Pancreas (tissue), 10 donors: ENCODE measurements at regions not wholly inside any gene's neighbourhood (a gene's known extent, or its start where the extent isn't known, plus 50 kb on each side); places are given as distances from the start of the nearest gene placed in this dataset.
"Not testable (repeated sequence)": the region's sequence is repeated elsewhere in the genome, so short reads cannot be mapped to it uniquely, and the experiment has no call there.

Experiments used
- ATAC-seq, 4 donors: fragments of 200-7000 bp; cut with Tn5 transposase; one replicate each; pipeline versions ENCODE4 v1.8.0 to v1.9.1; 2020; ENCODE audit warnings: mild to moderate bottlenecking in 4 of 4, moderate library complexity in 4 of 4
- DNase-seq, 6 donors: peaks; one replicate each; pipeline ENCODE4 v3.0.0-alpha.2; 2020
- FAIRE-seq: peaks from 2 replicates; lab custom pipeline; 2012; peaks lifted over from hg19 to GRCh38; lab: Jason Lieb, UNC
- H3K27ac ChIP-seq, 4 donors: fragments of 200-600 bp; sonication (generic); 1 replicate in 3 of 4; 2 replicates in 1 of 4; pipeline versions ENCODE4 v1.5.0 to v1.8.0; 2020
- H3K27me3 ChIP-seq, 4 donors: fragments of 200-600 bp; one replicate each; pipeline ENCODE4 v1.8.0; 2021
- H3K36me3 ChIP-seq, 3 donors: fragments of 200-600 bp; sonication (generic) in 1 of 3; one replicate each; pipeline versions ENCODE4 v1.5.0 to v1.8.0; 2020 to 2021
- H3K4me1 ChIP-seq, 3 donors: fragments of 200-600 bp; one replicate each; pipeline ENCODE4 v1.8.0; 2021
- H3K4me3 ChIP-seq, 4 donors: fragments of 200-600 bp; sonication (generic) in 2 of 4; one replicate each; pipeline versions ENCODE4 v1.5.0 to v1.8.0; 2020 to 2021
- H3K9me3 ChIP-seq, 4 donors: fragments of 200-600 bp; one replicate each; pipeline ENCODE4 v1.8.0; 2021
- WGBS, 2 donors: extraction: QIAGEN DNeasy Blood & Tissue Kit; methylation state at CpG; one replicate each; pipeline ENCODE4 v1.1.7; 2013; 5-methylcytosine and 5-hydroxymethylcytosine counted together
- intact Hi-C, 3 donors: fragments of 100-400 bp; cut with DNase I; formaldehyde crosslinking; loops; one replicate each; pipeline versions ENCODE4 v1.11.1 to v1.14.2; 2022
- TF ChIP-seq, protein P1 (sequence below), 4 donors: fragments of 200-600 bp; sonication (generic) in 3 of 4; IDR thresholded peaks; one replicate each; pipeline versions ENCODE4 v1.5.0 to v1.8.0; 2021; ENCODE audit warnings: antibody characterized with exemption in 4 of 4
- donor health status: healthy with polysubstance abuse.
- donor health status: DM: no; HTN: no; CAD: no; lungs with moderate emphysema.
- donor health status: DM: no; HTN: no; CAD: no.
- donor health status: control.
- donor health status: control.
- donor health status: Bipolar disorder and iron deficiency.
- donor health status: DM: yes; HTN: yes; CAD: no.
- donor health status: DM: no; HTN: no; CAD: no.
- donor health status: DM: no; HTN: no; CAD: no.
- donor health status: DM: yes; HTN: yes; CAD: no.

DNA sequence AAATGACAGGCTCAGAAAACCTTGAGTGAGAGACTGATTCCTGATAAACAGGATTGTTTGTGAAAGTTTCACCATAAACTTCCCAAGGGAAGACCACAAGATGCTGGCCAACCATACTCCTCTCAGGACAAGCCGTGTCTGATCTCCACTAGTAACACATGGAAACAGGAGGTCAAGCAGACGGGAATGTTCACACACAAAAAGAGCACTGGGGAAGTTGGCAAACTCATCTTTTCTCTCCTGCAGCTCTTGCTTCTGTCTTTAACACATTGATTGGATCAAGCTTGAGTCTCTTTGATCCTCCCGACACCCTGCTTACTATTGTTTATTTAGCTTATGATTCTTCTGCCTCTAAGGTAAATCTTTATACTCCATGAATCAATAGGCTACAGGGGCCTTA lies 713.5 kb downstream of the PDCD6IP start:
- no peaks in the 10 kb centered on the region for H3K4me1 ChIP-seq
- no peak overlapping the region for H3K27ac ChIP-seq
- WGBS, 2 donors, result 20% methylated on average over 3 of the region's 3 CpGs
- FAIRE-seq (no peak), DNase-seq (no peak), ATAC-seq (no peak)
- TF ChIP-seq, protein P1, sequence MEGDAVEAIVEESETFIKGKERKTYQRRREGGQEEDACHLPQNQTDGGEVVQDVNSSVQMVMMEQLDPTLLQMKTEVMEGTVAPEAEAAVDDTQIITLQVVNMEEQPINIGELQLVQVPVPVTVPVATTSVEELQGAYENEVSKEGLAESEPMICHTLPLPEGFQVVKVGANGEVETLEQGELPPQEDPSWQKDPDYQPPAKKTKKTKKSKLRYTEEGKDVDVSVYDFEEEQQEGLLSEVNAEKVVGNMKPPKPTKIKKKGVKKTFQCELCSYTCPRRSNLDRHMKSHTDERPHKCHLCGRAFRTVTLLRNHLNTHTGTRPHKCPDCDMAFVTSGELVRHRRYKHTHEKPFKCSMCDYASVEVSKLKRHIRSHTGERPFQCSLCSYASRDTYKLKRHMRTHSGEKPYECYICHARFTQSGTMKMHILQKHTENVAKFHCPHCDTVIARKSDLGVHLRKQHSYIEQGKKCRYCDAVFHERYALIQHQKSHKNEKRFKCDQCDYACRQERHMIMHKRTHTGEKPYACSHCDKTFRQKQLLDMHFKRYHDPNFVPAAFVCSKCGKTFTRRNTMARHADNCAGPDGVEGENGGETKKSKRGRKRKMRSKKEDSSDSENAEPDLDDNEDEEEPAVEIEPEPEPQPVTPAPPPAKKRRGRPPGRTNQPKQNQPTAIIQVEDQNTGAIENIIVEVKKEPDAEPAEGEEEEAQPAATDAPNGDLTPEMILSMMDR (IDR thresholded peaks at IDR 0.05), result no peak
- H3K4me3 ChIP-seq, result no peak overlapping the region
- H3K27me3 ChIP-seq, result peaks cover 0 to 5% (median 0%) of the 10 kb centered on the region in 4 donors
- H3K9me3 ChIP-seq, result no peaks in the 10 kb centered on the region
- intact Hi-C loops, result no loop called here
- H3K36me3 ChIP-seq, result no peaks in the 10 kb centered on the region

DNA sequence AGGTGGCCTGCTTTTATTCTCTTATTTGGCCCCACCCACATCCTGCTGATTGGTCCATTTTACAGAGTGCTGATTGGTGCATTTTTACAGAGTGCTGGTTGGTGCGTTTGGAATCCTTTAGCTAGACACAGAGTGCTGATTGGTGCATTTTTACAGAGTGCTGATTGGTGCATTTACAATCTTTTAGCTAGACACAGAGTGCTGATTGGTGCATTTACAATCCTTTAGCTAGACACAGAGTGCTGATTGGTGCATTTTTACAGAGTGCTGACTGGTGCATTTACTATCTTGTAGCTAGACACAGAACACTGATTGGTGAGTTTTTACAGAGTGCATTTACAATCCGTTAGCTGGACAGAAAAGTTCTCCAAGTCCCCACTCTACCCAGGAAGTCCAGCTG lies 720.6 kb downstream of the PDCD6IP start:
- H3K4me3 ChIP-seq, DNase-seq, H3K9me3 ChIP-seq, H3K27ac ChIP-seq, FAIRE-seq, ATAC-seq, H3K27me3 ChIP-seq, intact Hi-C loops, H3K4me1 ChIP-seq, H3K36me3 ChIP-seq: not testable (repeated sequence)
- 50 to 78% methylated on average over 2 of the region's 2 CpGs for WGBS, 2 donors

DNA sequence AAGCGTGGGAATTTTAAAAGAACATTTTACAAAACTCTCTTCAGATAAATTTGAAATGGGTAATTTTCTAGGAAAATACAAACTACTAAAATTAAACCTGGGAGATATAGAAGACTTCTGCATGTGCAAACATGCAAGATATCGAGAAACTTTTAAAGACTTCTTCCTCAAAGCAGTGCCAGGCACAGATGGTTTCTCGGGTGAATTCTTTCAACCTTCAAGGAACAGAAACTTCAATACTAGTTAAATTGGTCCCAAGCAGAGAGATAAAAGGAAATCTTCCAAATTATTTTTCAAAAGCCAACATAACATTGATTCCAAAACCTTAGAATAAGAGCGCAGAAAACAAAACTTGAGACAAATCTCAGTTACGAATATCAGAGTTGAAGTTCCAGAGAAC lies 732.7 kb downstream of the PDCD6IP start:
- ATAC-seq, result no peak
- 67 to 80% methylated on average over 5 of the region's 5 CpGs for WGBS, 2 donors

DNA sequence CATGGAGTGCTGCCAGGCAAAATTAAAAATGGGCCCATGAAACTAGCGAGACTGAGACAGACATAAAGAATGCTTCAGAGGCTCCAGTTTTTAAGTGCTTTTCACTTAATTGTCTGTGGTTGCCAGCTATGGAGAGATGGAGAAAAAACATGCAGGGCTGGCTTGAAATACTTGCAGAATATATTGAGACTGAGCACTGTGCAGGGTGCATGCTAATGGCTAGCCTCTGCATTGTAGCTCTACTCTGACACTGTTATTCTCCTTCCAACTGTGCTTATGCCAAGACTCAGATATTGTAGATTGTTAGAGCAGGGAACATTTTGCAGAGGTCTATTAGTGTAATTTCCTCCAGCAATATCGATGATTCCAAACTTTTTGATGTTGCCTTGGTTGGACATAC lies 735.0 kb downstream of the PDCD6IP start:
- no peaks in the 10 kb centered on the region for H3K36me3 ChIP-seq
- H3K4me3 ChIP-seq, result no peak overlapping the region
- no peak overlapping the region for H3K27ac ChIP-seq
- WGBS, 2 donors, result 50 to 67% methylated on average over 2 of the region's 2 CpGs
- ATAC-seq, result no peak
- TF ChIP-seq, protein P1 (IDR thresholded peaks at IDR 0.05), result no peak
- H3K4me1 ChIP-seq, result no peaks in the 10 kb centered on the region
- FAIRE-seq, result no peak
- DNase-seq, result no peak
- no peaks in the 10 kb centered on the region for H3K9me3 ChIP-seq
- H3K27me3 ChIP-seq, result no peaks in the 10 kb centered on the region
- intact Hi-C loops, result no loop called here

More for the DNA sequence above, 732.7 kb downstream of the PDCD6IP start:
- intact Hi-C loops, result no loop called here
- FAIRE-seq (no peak), DNase-seq (no peak)
- H3K4me1 ChIP-seq, result no peaks in the 10 kb centered on the region
- TF ChIP-seq, protein P1 (IDR thresholded peaks at IDR 0.05), result no peak
- H3K27ac ChIP-seq, result no peak overlapping the region
- H3K9me3 ChIP-seq, result no peaks in the 10 kb centered on the region
- H3K4me3 ChIP-seq, result no peak overlapping the region
- H3K27me3 ChIP-seq, result no peaks in the 10 kb centered on the region
- no peaks in the 10 kb centered on the region for H3K36me3 ChIP-seq

DNA sequence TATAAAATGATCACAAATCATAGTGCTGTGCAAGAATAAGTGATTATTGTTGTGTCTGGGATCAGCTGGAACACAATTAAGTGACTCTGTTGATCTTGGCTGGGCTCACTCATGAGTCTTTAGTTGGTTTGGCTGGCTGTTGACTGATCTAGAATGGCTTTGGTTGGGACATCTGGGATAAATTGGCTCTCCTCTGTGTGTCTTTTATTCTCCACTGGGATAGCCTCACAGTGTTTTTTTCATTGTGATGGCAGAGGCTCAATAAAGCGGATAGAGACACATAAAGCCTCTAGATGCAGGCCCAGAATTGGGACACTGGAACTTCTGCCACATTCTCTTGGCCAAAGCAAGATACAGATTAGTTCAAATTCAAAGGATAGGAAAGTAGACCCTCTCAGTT lies 735.6 kb downstream of the PDCD6IP start:
- Histone ChIP-seq H3K27me3 (no peaks in the 10 kb centered on the region), H3K4me1 (no peaks in the 10 kb centered on the region), H3K27ac (no peak overlapping the region), H3K4me3 (no peak overlapping the region), H3K36me3 (no peaks in the 10 kb centered on the region), H3K9me3 (no peaks in the 10 kb centered on the region)
- FAIRE-seq (no peak), ATAC-seq (no peak), DNase-seq (no peak)
- TF ChIP-seq, protein P1 (IDR thresholded peaks at IDR 0.05), result no peak
- intact Hi-C loops, result no loop called here
- 42 to 67% methylated on average over 1 of the region's 1 CpG for WGBS, 2 donors
